ENCODE measurements at regions not wholly inside any gene's neighbourhood (a gene's known extent, or its start where the extent isn't known, plus 50 kb on each side); places are given as distances from the start of the nearest gene placed in this dataset.

DNA sequence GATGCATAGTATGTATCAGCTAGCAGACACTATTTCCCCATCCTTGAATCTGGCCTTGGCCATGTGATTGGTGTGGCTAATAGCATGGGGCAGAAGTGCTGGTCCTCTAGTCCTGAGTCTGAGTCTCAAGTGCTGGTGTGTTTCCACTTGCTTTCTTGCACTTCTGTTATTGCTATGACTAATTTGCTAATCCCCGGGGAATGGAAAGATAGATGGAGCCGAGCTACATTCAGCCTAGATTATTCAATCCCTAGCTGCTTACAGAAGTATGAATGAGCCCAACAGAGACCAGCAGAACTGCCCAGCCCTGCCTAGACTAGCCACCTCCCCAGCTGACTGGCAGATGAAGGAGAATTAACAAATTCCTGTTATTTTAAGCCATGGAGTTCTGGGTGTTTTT lies 53.2 kb upstream of the SYPL1 start:
- no peak for DNase-seq

DNA sequence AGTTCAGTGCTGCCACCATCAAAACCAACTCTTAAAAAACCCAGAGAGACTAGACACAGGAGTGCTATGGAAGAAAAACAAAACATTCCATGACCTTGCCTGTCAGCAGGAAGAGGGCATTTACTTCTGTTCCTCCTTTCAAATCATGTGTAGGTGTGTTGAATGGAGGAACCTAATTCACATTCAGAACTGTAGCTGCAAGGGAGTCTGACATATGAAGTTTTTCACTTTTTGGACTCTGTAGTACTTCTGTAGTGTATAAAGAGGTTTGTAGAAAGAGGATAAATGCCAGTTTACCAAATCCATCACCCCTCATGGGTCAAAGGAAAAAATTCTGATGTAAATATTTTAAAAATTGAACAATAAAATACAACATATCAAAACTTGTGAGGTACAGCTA lies 51.1 kb upstream of the SYPL1 start:
- no peak for DNase-seq
